ENCODE measurements at regions not wholly inside any gene's neighbourhood (a gene's known extent, or its start where the extent isn't known, plus 50 kb on each side); places are given as distances from the start of the nearest gene placed in this dataset.

- Histone ChIP-seq H3K4me1 (ENCODE audit: control insufficient read depth, low read depth, low read length) (no peaks in the 10 kb centered on the region), H3K23ac (ENCODE audit: low read length) (no peak overlapping the region)
- no CpG with 5 or more reads among the region's 7 CpGs for WGBS (ENCODE audit: extremely low coverage, insufficient coverage, low lambda C conversion rate)
Observed at GRCh38 chr5:4700069-4700468, 440.1 kb upstream of the ADAMTS16 start.

GRCh38 chr5:4700871-4701270 is 439.3 kb upstream of the ADAMTS16 start:
- Histone ChIP-seq H3K79me2 (ENCODE audit: control insufficient read depth, insufficient read depth, low read length) (no peaks in the 10 kb centered on the region), H2BK15ac (replicated peaks; ENCODE audit: low read depth) (no peak overlapping the region), H4K8ac (ENCODE audit: low read depth, low read length) (no peak overlapping the region), H3K4me3 (ENCODE audit: low read length) (no peak overlapping the region), H3K4me1 (ENCODE audit: control insufficient read depth, low read depth, low read length) (no peaks in the 10 kb centered on the region), H2AK5ac (ENCODE audit: low read length) (no peak overlapping the region), H3K9ac (ENCODE audit: low read length) (no peak overlapping the region), H3K27ac (ENCODE audit: low read depth, low read length) (no peak overlapping the region), H4K5ac (ENCODE audit: low read length) (no peak overlapping the region), H3K27me3 (ENCODE audit: insufficient read depth, low read length, poor library complexity) (no peaks in the 10 kb centered on the region), H3K18ac (ENCODE audit: low read length) (no peak overlapping the region), H3K79me1 (ENCODE audit: low read length) (no peaks in the 10 kb centered on the region), H3K56ac (ENCODE audit: low read length) (no peak overlapping the region), H3K23ac (ENCODE audit: low read length) (no peak overlapping the region), H2BK120ac (ENCODE audit: low read depth, low read length) (no peak overlapping the region), H3K4me2 (ENCODE audit: low read length) (no peak overlapping the region), H2BK5ac (ENCODE audit: low read length) (no peak overlapping the region), H3K36me3 (ENCODE audit: control insufficient read depth, insufficient read depth, low read length) (no peaks in the 10 kb centered on the region), H3K4ac (ENCODE audit: low read depth, low read length) (no peak overlapping the region)
- DNase-seq = no peak
- no CpG with 5 or more reads among the region's 3 CpGs for WGBS (ENCODE audit: extremely low coverage, insufficient coverage, low lambda C conversion rate)

More at GRCh38 chr5:4700069-4700468, 440.1 kb upstream of the ADAMTS16 start:
- Histone ChIP-seq H3K27ac (ENCODE audit: low read depth, low read length) (no peak overlapping the region), H4K8ac (ENCODE audit: low read depth, low read length) (no peak overlapping the region), H2BK15ac (replicated peaks; ENCODE audit: low read depth) (no peak overlapping the region), H3K4me3 (ENCODE audit: low read length) (no peak overlapping the region), H3K56ac (ENCODE audit: low read length) (no peak overlapping the region), H3K4me2 (ENCODE audit: low read length) (no peak overlapping the region), H3K18ac (ENCODE audit: low read length) (no peak overlapping the region), H3K36me3 (ENCODE audit: control insufficient read depth, insufficient read depth, low read length) (no peaks in the 10 kb centered on the region), H2AK5ac (ENCODE audit: low read length) (no peak overlapping the region), H3K79me2 (ENCODE audit: control insufficient read depth, insufficient read depth, low read length) (no peaks in the 10 kb centered on the region), H2BK5ac (ENCODE audit: low read length) (no peak overlapping the region), H3K79me1 (ENCODE audit: low read length) (no peaks in the 10 kb centered on the region), H4K5ac (ENCODE audit: low read length) (no peak overlapping the region), H3K27me3 (ENCODE audit: insufficient read depth, low read length, poor library complexity) (no peaks in the 10 kb centered on the region), H3K9ac (ENCODE audit: low read length) (no peak overlapping the region), H2BK120ac (ENCODE audit: low read depth, low read length) (no peak overlapping the region), H3K4ac (ENCODE audit: low read depth, low read length) (no peak overlapping the region)
- peak; percentile 85 for DNase-seq

DNA sequence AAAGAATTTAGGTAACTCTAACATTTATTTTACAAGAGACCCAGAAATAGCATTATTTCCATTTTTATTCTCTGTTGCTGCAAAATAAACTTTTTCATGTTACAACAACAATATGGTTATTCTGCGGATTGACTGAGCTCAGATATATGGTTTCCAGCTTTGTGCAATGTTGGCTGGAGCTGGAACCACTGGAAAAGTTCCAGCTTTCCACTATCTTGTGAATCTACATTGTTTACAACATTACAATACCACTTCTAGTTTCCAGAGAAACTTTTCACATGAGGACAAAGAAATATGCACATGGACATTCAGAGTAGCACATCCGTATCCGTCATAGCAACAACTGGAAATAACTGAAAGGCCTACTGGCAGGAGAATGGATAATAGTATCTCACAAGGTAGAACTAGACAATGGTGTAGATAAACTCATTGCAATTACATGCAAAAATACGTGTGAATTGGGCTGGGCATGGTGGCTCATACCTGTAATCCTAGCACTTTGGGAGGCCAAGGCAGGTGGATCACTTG is 436.1 kb upstream of the ADAMTS16 start:
- H3K79me2 ChIP-seq (ENCODE audit: control insufficient read depth, insufficient read depth, low read length) = no peaks in the 10 kb centered on the region
- WGBS (ENCODE audit: extremely low coverage, insufficient coverage, low lambda C conversion rate) = no CpG with 5 or more reads among the region's 4 CpGs
- no peak overlapping the region for H3K27ac ChIP-seq (ENCODE audit: low read depth, low read length)
- H3K79me1 ChIP-seq (ENCODE audit: low read length) = no peaks in the 10 kb centered on the region
- no peak overlapping the region for H2BK5ac ChIP-seq (ENCODE audit: low read length)
- no peak overlapping the region for H2AK5ac ChIP-seq (ENCODE audit: low read length)
- no peak overlapping the region for H4K5ac ChIP-seq (ENCODE audit: low read length)
- no peak overlapping the region for H3K56ac ChIP-seq (ENCODE audit: low read length)
- H3K36me3 ChIP-seq (ENCODE audit: control insufficient read depth, insufficient read depth, low read length) = no peaks in the 10 kb centered on the region
- H3K4me2 ChIP-seq (ENCODE audit: low read length) = no peak overlapping the region
- H3K9ac ChIP-seq (ENCODE audit: low read length) = no peak overlapping the region
- no peaks in the 10 kb centered on the region for H3K4me1 ChIP-seq (ENCODE audit: control insufficient read depth, low read depth, low read length)
- no peaks in the 10 kb centered on the region for H3K27me3 ChIP-seq (ENCODE audit: insufficient read depth, low read length, poor library complexity)
- H4K8ac ChIP-seq (ENCODE audit: low read depth, low read length) = no peak overlapping the region
- no peak overlapping the region for H3K23ac ChIP-seq (ENCODE audit: low read length)
- DNase-seq = no peak
- no peak overlapping the region for H2BK15ac ChIP-seq (replicated peaks; ENCODE audit: low read depth)
- H3K4me3 ChIP-seq (ENCODE audit: low read length) = no peak overlapping the region
- H3K4ac ChIP-seq (ENCODE audit: low read depth, low read length) = no peak overlapping the region
- H2BK120ac ChIP-seq (ENCODE audit: low read depth, low read length) = no peak overlapping the region
- no peak overlapping the region for H3K18ac ChIP-seq (ENCODE audit: low read length)

DNA sequence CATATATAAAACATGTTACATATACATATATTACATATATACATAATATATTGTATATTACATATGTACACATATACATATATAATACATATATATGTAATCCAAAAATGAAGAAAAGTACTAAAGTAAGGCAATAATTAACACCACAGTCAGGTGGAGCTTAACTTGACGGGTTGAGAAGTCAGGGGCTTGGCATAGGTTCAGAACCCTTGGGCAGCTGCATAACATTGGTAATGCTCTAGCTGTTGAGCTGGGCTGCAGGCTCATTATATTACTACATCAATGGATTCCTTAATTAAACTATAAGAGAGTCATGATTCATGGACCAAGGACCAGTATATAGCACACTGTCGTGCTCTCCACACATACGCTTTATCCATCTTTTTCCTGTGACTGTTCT is 435.2 kb upstream of the ADAMTS16 start:
- Histone ChIP-seq H2BK15ac (replicated peaks; ENCODE audit: low read depth) (no peak overlapping the region), H3K4me1 (ENCODE audit: control insufficient read depth, low read depth, low read length) (no peaks in the 10 kb centered on the region), H3K27me3 (ENCODE audit: insufficient read depth, low read length, poor library complexity) (no peaks in the 10 kb centered on the region), H3K4me3 (ENCODE audit: low read length) (no peak overlapping the region), H4K8ac (ENCODE audit: low read depth, low read length) (no peak overlapping the region), H3K36me3 (ENCODE audit: control insufficient read depth, insufficient read depth, low read length) (no peaks in the 10 kb centered on the region), H3K79me1 (ENCODE audit: low read length) (no peaks in the 10 kb centered on the region), H3K27ac (ENCODE audit: low read depth, low read length) (no peak overlapping the region), H2BK5ac (ENCODE audit: low read length) (no peak overlapping the region), H3K18ac (ENCODE audit: low read length) (no peak overlapping the region), H4K5ac (ENCODE audit: low read length) (no peak overlapping the region), H3K23ac (ENCODE audit: low read length) (no peak overlapping the region), H3K4me2 (ENCODE audit: low read length) (no peak overlapping the region), H3K4ac (ENCODE audit: low read depth, low read length) (no peak overlapping the region), H2BK120ac (ENCODE audit: low read depth, low read length) (no peak overlapping the region), H3K9ac (ENCODE audit: low read length) (no peak overlapping the region), H3K79me2 (ENCODE audit: control insufficient read depth, insufficient read depth, low read length) (no peaks in the 10 kb centered on the region), H3K56ac (ENCODE audit: low read length) (no peak overlapping the region), H2AK5ac (ENCODE audit: low read length) (no peak overlapping the region)
- DNase-seq = no peak
- WGBS (ENCODE audit: extremely low coverage, insufficient coverage, low lambda C conversion rate) = no CpG with 5 or more reads among the region's 3 CpGs

DNA sequence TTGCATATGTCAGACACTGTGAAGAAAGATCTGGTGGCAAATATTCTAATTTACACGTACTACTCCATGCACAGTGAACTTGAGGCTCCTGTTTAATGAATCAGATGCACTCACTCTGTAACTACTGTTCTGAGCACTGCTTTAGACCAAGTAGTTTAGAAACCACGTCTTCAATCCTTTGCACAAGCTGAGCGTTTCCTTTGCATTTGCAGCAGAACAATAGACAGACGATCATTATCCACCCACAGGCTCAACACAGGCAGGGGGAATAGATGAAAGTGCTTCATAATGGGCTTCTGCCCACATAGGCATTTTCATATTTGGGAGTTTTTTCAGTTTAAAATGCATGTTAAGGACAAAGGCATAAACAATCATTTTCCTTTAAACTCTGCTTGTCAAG is 423.3 kb upstream of the ADAMTS16 start:
- H3K4me1 ChIP-seq (ENCODE audit: control insufficient read depth, low read depth, low read length) = no peaks in the 10 kb centered on the region
- no peak overlapping the region for H3K4me2 ChIP-seq (ENCODE audit: low read length)
- no peak overlapping the region for H3K56ac ChIP-seq (ENCODE audit: low read length)
- H4K8ac ChIP-seq (ENCODE audit: low read depth, low read length) = no peak overlapping the region
- H2BK120ac ChIP-seq (ENCODE audit: low read depth, low read length) = no peak overlapping the region
- no peak overlapping the region for H3K4me3 ChIP-seq (ENCODE audit: low read length)
- H3K27me3 ChIP-seq (ENCODE audit: insufficient read depth, low read length, poor library complexity) = no peaks in the 10 kb centered on the region
- H3K27ac ChIP-seq (ENCODE audit: low read depth, low read length) = no peak overlapping the region
- H3K36me3 ChIP-seq (ENCODE audit: control insufficient read depth, insufficient read depth, low read length) = no peaks in the 10 kb centered on the region
- H3K9ac ChIP-seq (ENCODE audit: low read length) = no peak overlapping the region
- WGBS (ENCODE audit: extremely low coverage, insufficient coverage, low lambda C conversion rate) = no CpG with 5 or more reads among the region's 4 CpGs
- DNase-seq = no peak
- no peaks in the 10 kb centered on the region for H3K79me1 ChIP-seq (ENCODE audit: low read length)
- no peak overlapping the region for H2BK5ac ChIP-seq (ENCODE audit: low read length)
- H2BK15ac ChIP-seq (replicated peaks; ENCODE audit: low read depth) = no peak overlapping the region
- H4K5ac ChIP-seq (ENCODE audit: low read length) = no peak overlapping the region
- H2AK5ac ChIP-seq (ENCODE audit: low read length) = no peak overlapping the region
- no peak overlapping the region for H3K4ac ChIP-seq (ENCODE audit: low read depth, low read length)
- H3K23ac ChIP-seq (ENCODE audit: low read length) = no peak overlapping the region
- H3K18ac ChIP-seq (ENCODE audit: low read length) = no peak overlapping the region
- H3K79me2 ChIP-seq (ENCODE audit: control insufficient read depth, insufficient read depth, low read length) = no peaks in the 10 kb centered on the region

- no peak for DNase-seq
Observed at GRCh38 chr5:4717446-4717845, 422.7 kb upstream of the ADAMTS16 start.

More at GRCh38 chr5:4717446-4717845, 422.7 kb upstream of the ADAMTS16 start:
- H2BK120ac ChIP-seq (ENCODE audit: low read depth, low read length) = no peak overlapping the region
- no CpG with 5 or more reads among the region's 1 CpG for WGBS (ENCODE audit: extremely low coverage, insufficient coverage, low lambda C conversion rate)
- H3K27me3 ChIP-seq (ENCODE audit: insufficient read depth, low read length, poor library complexity) = no peaks in the 10 kb centered on the region
- H2BK15ac ChIP-seq (replicated peaks; ENCODE audit: low read depth) = no peak overlapping the region
- no peaks in the 10 kb centered on the region for H3K36me3 ChIP-seq (ENCODE audit: control insufficient read depth, insufficient read depth, low read length)
- no peak overlapping the region for H3K27ac ChIP-seq (ENCODE audit: low read depth, low read length)
- no peak overlapping the region for H3K18ac ChIP-seq (ENCODE audit: low read length)
- H4K8ac ChIP-seq (ENCODE audit: low read depth, low read length) = no peak overlapping the region
- H3K9ac ChIP-seq (ENCODE audit: low read length) = no peak overlapping the region
- no peak overlapping the region for H3K4ac ChIP-seq (ENCODE audit: low read depth, low read length)
- no peak overlapping the region for H4K5ac ChIP-seq (ENCODE audit: low read length)
- no peak overlapping the region for H2BK5ac ChIP-seq (ENCODE audit: low read length)
- H3K79me2 ChIP-seq (ENCODE audit: control insufficient read depth, insufficient read depth, low read length) = no peaks in the 10 kb centered on the region
- H3K56ac ChIP-seq (ENCODE audit: low read length) = no peak overlapping the region
- H3K4me2 ChIP-seq (ENCODE audit: low read length) = no peak overlapping the region
- H3K4me3 ChIP-seq (ENCODE audit: low read length) = no peak overlapping the region
- no peaks in the 10 kb centered on the region for H3K4me1 ChIP-seq (ENCODE audit: control insufficient read depth, low read depth, low read length)
- no peaks in the 10 kb centered on the region for H3K79me1 ChIP-seq (ENCODE audit: low read length)
- H2AK5ac ChIP-seq (ENCODE audit: low read length) = no peak overlapping the region
- no peak overlapping the region for H3K23ac ChIP-seq (ENCODE audit: low read length)
